ENCODE measurements at regions not wholly inside any gene's neighbourhood (a gene's known extent, or its start where the extent isn't known, plus 50 kb on each side); places are given as distances from the start of the nearest gene placed in this dataset.

- Histone ChIP-seq H3K4me3 (no peak overlapping the region), H3K27me3 (ENCODE audit: low read depth) (no peaks in the 10 kb centered on the region), H3K27ac (no peak overlapping the region), H3K4me1 (peaks cover 3% of the 10 kb centered on the region), H3K9me3 (peaks cover 13% of the 10 kb centered on the region), H3K36me3 (no peaks in the 10 kb centered on the region)
- peak in 1 of 2 donors; percentile 15 for ATAC-seq
- intact Hi-C loops (cut with DNase I), result no loop called here
- TF ChIP-seq CTCF (IDR thresholded peaks at IDR 0.05), result no peak
- DNase-seq, result no peak
These were observed 274.4 kb downstream of the NFKBIZ start for GRCh38 chr3:102123590-102124190.

- intact Hi-C loops (cut with DNase I), result no loop called here
- ATAC-seq (peak; percentile 64 to 79), DNase-seq (no peak)
- Histone ChIP-seq H3K27me3 (ENCODE audit: low read depth) (no peaks in the 10 kb centered on the region), H3K36me3 (no peaks in the 10 kb centered on the region), H3K27ac (no peak overlapping the region), H3K9me3 (peaks cover 13% of the 10 kb centered on the region), H3K4me1 (peaks cover 3% of the 10 kb centered on the region), H3K4me3 (no peak overlapping the region)
- no peak for TF ChIP-seq CTCF (IDR thresholded peaks at IDR 0.05)
These were observed 275.0 kb downstream of the NFKBIZ start for GRCh38 chr3:102124282-102124681.

GRCh38 chr3:102124704-102125103, 275.4 kb downstream of the NFKBIZ start:
- H3K36me3 ChIP-seq, result no peaks in the 10 kb centered on the region
- no peaks in the 10 kb centered on the region for H3K27me3 ChIP-seq (ENCODE audit: low read depth)
- H3K4me1 ChIP-seq, result peaks cover 6% of the 10 kb centered on the region
- ATAC-seq (no peak), DNase-seq (no peak)
- H3K9me3 ChIP-seq, result peaks cover 13% of the 10 kb centered on the region
- TF ChIP-seq CTCF (IDR thresholded peaks at IDR 0.05), result no peak
- no peak overlapping the region for H3K4me3 ChIP-seq
- intact Hi-C loops (cut with DNase I), result no loop called here
- no peak overlapping the region for H3K27ac ChIP-seq

- no peak for TF ChIP-seq CTCF (IDR thresholded peaks at IDR 0.05)
- H3K27ac ChIP-seq, result no peak overlapping the region
These were observed 276.1 kb downstream of the NFKBIZ start for GRCh38 chr3:102125197-102125993.

GRCh38 chr3:102125994-102126368, 276.7 kb downstream of the NFKBIZ start:
- intact Hi-C loops (cut with DNase I), result no loop called here
- no peak overlapping the region for H3K27ac ChIP-seq
- no peak for TF ChIP-seq CTCF (IDR thresholded peaks at IDR 0.05)
- no peak overlapping the region for H3K4me3 ChIP-seq
- no peak for ATAC-seq
- no peaks in the 10 kb centered on the region for H3K36me3 ChIP-seq
- H3K4me1 ChIP-seq, result peaks cover 15% of the 10 kb centered on the region
- H3K27me3 ChIP-seq (ENCODE audit: low read depth), result no peaks in the 10 kb centered on the region
- DNase-seq, result no peak
- peaks cover 13% of the 10 kb centered on the region for H3K9me3 ChIP-seq

More at GRCh38 chr3:102125197-102125993, 276.1 kb downstream of the NFKBIZ start:
- intact Hi-C loops (cut with DNase I), result no loop called here
- Histone ChIP-seq H3K27me3 (ENCODE audit: low read depth) (no peaks in the 10 kb centered on the region), H3K9me3 (peaks cover 13% of the 10 kb centered on the region), H3K4me3 (no peak overlapping the region), H3K4me1 (peaks cover 13% of the 10 kb centered on the region), H3K36me3 (no peaks in the 10 kb centered on the region)
- no peak for ATAC-seq
- no peak for DNase-seq
